ENCODE measurements at regions not wholly inside any gene's neighbourhood (a gene's known extent, or its start where the extent isn't known, plus 50 kb on each side); places are given as distances from the start of the nearest gene placed in this dataset.

GRCh38 chr5:162711244-162711643 lies 643.7 kb downstream of the GABRG2 start:
- CTCF ChIA-PET = no interaction called here
- H3K27me3 Mint-ChIP-seq (ENCODE audit: low read depth) = no peaks in the 10 kb centered on the region
- H3K4me1 Mint-ChIP-seq = no peaks in the 10 kb centered on the region
- no peaks in the 10 kb centered on the region for H3K36me3 Mint-ChIP-seq
- peaks cover 26% of the 10 kb centered on the region; the same call in 1 of the 2 replicates for H3K9me3 Mint-ChIP-seq
- ATAC-seq (no peak), DNase-seq (ENCODE audit: low spot score) (no peak)
- POLR2A ChIA-PET = no interaction called here
- H3K27ac Mint-ChIP-seq = no peak overlapping the region
- TF ChIP-seq, protein P1, sequence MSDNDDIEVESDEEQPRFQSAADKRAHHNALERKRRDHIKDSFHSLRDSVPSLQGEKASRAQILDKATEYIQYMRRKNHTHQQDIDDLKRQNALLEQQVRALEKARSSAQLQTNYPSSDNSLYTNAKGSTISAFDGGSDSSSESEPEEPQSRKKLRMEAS (CRISPR knock-in tag; IDR thresholded peaks at IDR 0.05) = no peak
- no peak for TF ChIP-seq ERG (CRISPR knock-in tag; IDR thresholded peaks at IDR 0.05)
- no peak for TF ChIP-seq E2F5 (CRISPR knock-in tag; IDR thresholded peaks at IDR 0.05)
- TF ChIP-seq TP53 (CRISPR knock-in tag; IDR thresholded peaks at IDR 0.05) = no peak
- TF ChIP-seq ZNF219 (CRISPR knock-in tag; IDR thresholded peaks at IDR 0.05; ENCODE audit: borderline replicate concordance) = no peak
- no peak overlapping the region for H3K4me3 Mint-ChIP-seq

- POLR2A ChIA-PET = no interaction called here
- CTCF ChIA-PET = no interaction called here
- no peak for ATAC-seq
Observed at GRCh38 chr5:162719720-162720119, 652.1 kb downstream of the GABRG2 start.

More at GRCh38 chr5:162719720-162720119, 652.1 kb downstream of the GABRG2 start:
- no peak overlapping the region for H3K27ac Mint-ChIP-seq
- no peak overlapping the region for H3K4me3 Mint-ChIP-seq
- TF ChIP-seq MXD4 (CRISPR knock-in tag; IDR thresholded peaks at IDR 0.05; ENCODE audit: borderline replicate concordance) (no peak), USF1 (CRISPR knock-in tag; IDR thresholded peaks at IDR 0.05) (no peak), MYBL2 (CRISPR knock-in tag; IDR thresholded peaks at IDR 0.05) (no peak), PRDM15 (CRISPR knock-in tag; IDR thresholded peaks at IDR 0.05) (no peak), ERG (CRISPR knock-in tag; IDR thresholded peaks at IDR 0.05) (no peak), CREM (CRISPR knock-in tag; IDR thresholded peaks at IDR 0.05) (no peak), JAZF1 (CRISPR knock-in tag; IDR thresholded peaks at IDR 0.05) (no peak), KAT7 (CRISPR knock-in tag; IDR thresholded peaks at IDR 0.05; ENCODE audit: borderline replicate concordance) (no peak), FOXJ3 (CRISPR knock-in tag; IDR thresholded peaks at IDR 0.05; ENCODE audit: borderline replicate concordance) (no peak), NFATC4 (CRISPR knock-in tag; IDR thresholded peaks at IDR 0.05) (no peak), ZNF263 (CRISPR knock-in tag; IDR thresholded peaks at IDR 0.05; ENCODE audit: low read depth) (no peak)
- TF ChIP-seq, protein P2, sequence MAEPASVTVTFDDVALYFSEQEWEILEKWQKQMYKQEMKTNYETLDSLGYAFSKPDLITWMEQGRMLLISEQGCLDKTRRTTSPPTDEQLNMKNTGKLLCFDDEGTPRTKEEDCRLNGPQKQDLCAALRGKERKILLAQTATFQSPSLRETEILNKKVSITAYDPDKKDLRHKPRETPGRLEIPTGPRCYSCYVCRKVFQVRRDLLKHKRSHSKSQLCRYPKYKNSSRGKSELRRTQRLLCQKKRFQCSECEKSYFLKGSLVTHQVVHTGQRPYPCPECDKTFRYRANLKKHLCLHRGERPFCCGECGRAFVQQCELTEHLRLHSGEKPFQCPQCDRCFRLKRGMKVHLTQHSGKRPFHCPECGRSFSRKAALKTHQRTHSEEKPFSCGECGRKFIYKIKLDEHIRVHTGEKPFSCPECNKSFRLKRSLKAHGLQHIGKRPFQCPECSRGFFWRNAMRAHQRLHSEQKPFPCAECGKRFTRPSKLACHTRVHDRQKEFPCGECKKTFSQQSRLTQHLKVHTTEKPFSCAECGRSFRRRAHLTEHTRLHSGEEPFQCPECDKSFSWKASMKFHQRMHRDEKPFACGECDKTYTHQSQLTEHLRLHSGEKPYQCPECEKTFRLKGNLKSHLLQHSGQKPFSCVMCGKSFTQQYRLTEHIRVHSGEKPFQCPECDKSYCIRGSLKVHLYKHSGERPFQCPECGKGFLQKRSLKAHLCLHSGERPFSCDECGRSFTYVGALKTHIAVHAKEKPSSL (CRISPR knock-in tag; conservative IDR thresholded peaks at IDR 0.05) = no peak
- TF ChIP-seq, protein P3, sequence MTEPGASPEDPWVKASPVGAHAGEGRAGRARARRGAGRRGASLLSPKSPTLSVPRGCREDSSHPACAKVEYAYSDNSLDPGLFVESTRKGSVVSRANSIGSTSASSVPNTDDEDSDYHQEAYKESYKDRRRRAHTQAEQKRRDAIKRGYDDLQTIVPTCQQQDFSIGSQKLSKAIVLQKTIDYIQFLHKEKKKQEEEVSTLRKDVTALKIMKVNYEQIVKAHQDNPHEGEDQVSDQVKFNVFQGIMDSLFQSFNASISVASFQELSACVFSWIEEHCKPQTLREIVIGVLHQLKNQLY (CRISPR knock-in tag; IDR thresholded peaks at IDR 0.05) = no peak
- TF ChIP-seq, protein P4, sequence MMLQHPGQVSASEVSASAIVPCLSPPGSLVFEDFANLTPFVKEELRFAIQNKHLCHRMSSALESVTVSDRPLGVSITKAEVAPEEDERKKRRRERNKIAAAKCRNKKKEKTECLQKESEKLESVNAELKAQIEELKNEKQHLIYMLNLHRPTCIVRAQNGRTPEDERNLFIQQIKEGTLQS (CRISPR knock-in tag; conservative IDR thresholded peaks at IDR 0.05) = no peak
- TF ChIP-seq, protein P5, sequence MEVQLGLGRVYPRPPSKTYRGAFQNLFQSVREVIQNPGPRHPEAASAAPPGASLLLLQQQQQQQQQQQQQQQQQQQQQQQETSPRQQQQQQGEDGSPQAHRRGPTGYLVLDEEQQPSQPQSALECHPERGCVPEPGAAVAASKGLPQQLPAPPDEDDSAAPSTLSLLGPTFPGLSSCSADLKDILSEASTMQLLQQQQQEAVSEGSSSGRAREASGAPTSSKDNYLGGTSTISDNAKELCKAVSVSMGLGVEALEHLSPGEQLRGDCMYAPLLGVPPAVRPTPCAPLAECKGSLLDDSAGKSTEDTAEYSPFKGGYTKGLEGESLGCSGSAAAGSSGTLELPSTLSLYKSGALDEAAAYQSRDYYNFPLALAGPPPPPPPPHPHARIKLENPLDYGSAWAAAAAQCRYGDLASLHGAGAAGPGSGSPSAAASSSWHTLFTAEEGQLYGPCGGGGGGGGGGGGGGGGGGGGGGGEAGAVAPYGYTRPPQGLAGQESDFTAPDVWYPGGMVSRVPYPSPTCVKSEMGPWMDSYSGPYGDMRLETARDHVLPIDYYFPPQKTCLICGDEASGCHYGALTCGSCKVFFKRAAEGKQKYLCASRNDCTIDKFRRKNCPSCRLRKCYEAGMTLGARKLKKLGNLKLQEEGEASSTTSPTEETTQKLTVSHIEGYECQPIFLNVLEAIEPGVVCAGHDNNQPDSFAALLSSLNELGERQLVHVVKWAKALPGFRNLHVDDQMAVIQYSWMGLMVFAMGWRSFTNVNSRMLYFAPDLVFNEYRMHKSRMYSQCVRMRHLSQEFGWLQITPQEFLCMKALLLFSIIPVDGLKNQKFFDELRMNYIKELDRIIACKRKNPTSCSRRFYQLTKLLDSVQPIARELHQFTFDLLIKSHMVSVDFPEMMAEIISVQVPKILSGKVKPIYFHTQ (CRISPR knock-in tag; IDR thresholded peaks at IDR 0.05) = no peak
- H3K9me3 Mint-ChIP-seq = peaks cover 44% of the 10 kb centered on the region
- H3K27me3 Mint-ChIP-seq (ENCODE audit: low read depth) = no peaks in the 10 kb centered on the region
- H3K36me3 Mint-ChIP-seq = peaks cover 24% of the 10 kb centered on the region
- no peak for DNase-seq (ENCODE audit: low spot score)
- no peaks in the 10 kb centered on the region for H3K4me1 Mint-ChIP-seq

All from WTC11 (cell line).